H1 (cell line): ENCODE measurements at regions not wholly inside any gene's neighbourhood (a gene's known extent, or its start where the extent isn't known, plus 50 kb on each side); places are given as distances from the start of the nearest gene placed in this dataset.
A peak's percentile ranks its signal among the peaks of the same experiment; 100 is the strongest.

Source experiments
- CTCF ChIA-PET: fragments of 300-600 bp; sonication (Branson Sonifier 250); formaldehyde crosslinking; loops from one replicate; lab custom pipeline; 2021; ENCODE audit not compliant: partially characterized antibody; lab: Charles Lee
- POLR2A ChIA-PET: fragments of 300-600 bp; sonication (Branson Sonifier 250); formaldehyde crosslinking; loops from one replicate; lab custom pipeline; 2021; ENCODE audit warnings: inconsistent platforms; ENCODE audit not compliant: partially characterized antibody; lab: Charles Lee
- DNase-seq, 2 experiments: peaks; one replicate each; pipeline versions ENCODE4 v3.0.0 to v3.0.0-alpha.2; 2010 to 2022; ENCODE audit warnings: low spot score in 2 of 2, low read depth in 1 of 2, mixed read lengths in 1 of 2
- FAIRE-seq: peaks from 2 replicates; lab custom pipeline; 2011; peaks lifted over from hg19 to GRCh38; lab: Jason Lieb, UNC
- H2AFZ ChIP-seq: 2 replicates; pipeline ENCODE4 v1.8.1; 2012; ENCODE audit warnings: low read length, inconsistent platforms
- H2AK5ac ChIP-seq: 2 replicates; pipeline ENCODE4 v1.6.1; 2013; ENCODE audit warnings: low read depth, low read length
- H2BK120ac ChIP-seq: replicated peaks from 2 replicates; pipeline ENCODE3; 2013; ENCODE audit warnings: low read depth, low read length, inconsistent platforms
- H2BK12ac ChIP-seq: 2 replicates; pipeline ENCODE4 v1.6.1; 2013; ENCODE audit warnings: low read depth, low read length
- H2BK15ac ChIP-seq: 2 replicates; pipeline ENCODE4 v1.6.1; 2013; ENCODE audit warnings: low read length
- H2BK20ac ChIP-seq: 2 replicates; pipeline ENCODE4 v1.6.1; 2013; ENCODE audit warnings: low read length
- H2BK5ac ChIP-seq: 2 replicates; pipeline ENCODE4 v1.6.1; 2013; ENCODE audit warnings: low read depth, low read length
- H3K14ac ChIP-seq: 2 replicates; pipeline ENCODE4 v1.6.1; 2013; ENCODE audit warnings: inconsistent platforms; ENCODE audit not compliant: insufficient read length
- H3K18ac ChIP-seq: 2 replicates; pipeline ENCODE4 v1.6.1; 2013; ENCODE audit warnings: low read length; ENCODE audit errors: extremely low read depth
- H3K23ac ChIP-seq: 2 replicates; pipeline ENCODE4 v1.6.1; 2013; ENCODE audit warnings: inconsistent platforms; ENCODE audit not compliant: insufficient read length
- H3K23me2 ChIP-seq: 2 replicates; pipeline ENCODE4 v1.6.1; 2013; ENCODE audit warnings: low read depth, low read length
- H3K27ac ChIP-seq: 2 replicates; pipeline ENCODE4 v1.6.1; 2011; ENCODE audit warnings: low read depth, low read length, inconsistent platforms
- H3K27me3 ChIP-seq, 4 experiments: replicated peaks in 1 of 4; 1 replicate in 1 of 4; 2 replicates in 3 of 4; pipeline versions ENCODE4 v1.6.1 to v1.8.1; 2011 to 2013; ENCODE audit warnings: low read length in 3 of 4, mild to moderate bottlenecking in 3 of 4, inconsistent platforms in 2 of 4, mixed read lengths in 2 of 4, moderate library complexity in 1 of 4; ENCODE audit not compliant: control insufficient read depth in 3 of 4, insufficient read depth in 3 of 4; ENCODE audit errors: extremely low read depth in 1 of 4
- H3K36me3 ChIP-seq, 4 experiments: 2 replicates each; pipeline versions ENCODE4 v1.6.1 to v1.8.1; 2011 to 2013; ENCODE audit warnings: mild to moderate bottlenecking in 4 of 4, low read length in 3 of 4, moderate library complexity in 2 of 4, control low read depth in 1 of 4, inconsistent platforms in 1 of 4; ENCODE audit not compliant: insufficient read depth in 4 of 4, control insufficient read depth in 2 of 4
- H3K4ac ChIP-seq: replicated peaks from 2 replicates; pipeline ENCODE3; 2013; ENCODE audit warnings: low read length, low read depth, mixed read lengths, inconsistent platforms; ENCODE audit not compliant: insufficient read length
- H3K4me1 ChIP-seq, 4 experiments: replicated peaks in 1 of 4; 1 replicate in 1 of 4; 2 replicates in 3 of 4; pipeline versions ENCODE4 v1.6.1 to v1.8.1; 2011 to 2013; ENCODE audit warnings: low read length in 3 of 4, inconsistent platforms in 2 of 4, mixed read lengths in 1 of 4; ENCODE audit not compliant: insufficient read depth in 4 of 4, control insufficient read depth in 3 of 4
- H3K4me2 ChIP-seq, 2 experiments: 2 replicates each; pipeline versions ENCODE4 v1.6.1 to v1.8.1; 2011 to 2013; ENCODE audit warnings: low read depth in 2 of 2, low read length in 2 of 2, control low read depth in 1 of 2, inconsistent platforms in 1 of 2, mild to moderate bottlenecking in 1 of 2; ENCODE audit not compliant: insufficient read depth in 1 of 2
- H3K4me3 ChIP-seq, 4 experiments: fragments of 200-600, 300-600 bp in 1 of 4; sonication (generic), shearing (Covaris generic), sonication (Bioruptor Twin) in 1 of 4; 2 replicates each; pipeline versions ENCODE4 v1.5.1 to v1.8.1; 2011 to 2016; ENCODE audit warnings: low read length in 4 of 4, low read depth in 3 of 4, control low read depth in 2 of 4, inconsistent platforms in 2 of 4, mild to moderate bottlenecking in 2 of 4, mixed read lengths in 1 of 4, moderate library complexity in 1 of 4; ENCODE audit not compliant: insufficient read depth in 2 of 4; ENCODE audit errors: extremely low read depth in 1 of 4
- H3K56ac ChIP-seq: replicated peaks from 2 replicates; pipeline ENCODE3; 2013; ENCODE audit warnings: low read depth, mild to moderate bottlenecking, mixed read lengths, low read length, inconsistent platforms; ENCODE audit not compliant: insufficient read length
- H3K79me1 ChIP-seq: 2 replicates; pipeline ENCODE4 v1.6.1; 2013; ENCODE audit warnings: low read depth, low read length, control low read depth
- H3K79me2 ChIP-seq, 2 experiments: 2 replicates each; pipeline versions ENCODE4 v1.6.1 to v1.8.1; 2012 to 2013; ENCODE audit warnings: low read length in 2 of 2, mild to moderate bottlenecking in 2 of 2, inconsistent platforms in 1 of 2; ENCODE audit not compliant: insufficient read depth in 2 of 2, control insufficient read depth in 1 of 2
- H3K9ac ChIP-seq, 4 experiments: replicated peaks in 1 of 4; 1 replicate in 1 of 4; 2 replicates in 3 of 4; pipeline versions ENCODE4 v1.6.1 to v1.8.1; 2011 to 2013; ENCODE audit warnings: low read depth in 3 of 4, low read length in 3 of 4, control low read depth in 2 of 4, mild to moderate bottlenecking in 2 of 4, moderate library complexity in 2 of 4, inconsistent platforms in 1 of 4; ENCODE audit errors: extremely low read depth in 1 of 4
- H3K9me3 ChIP-seq, 2 experiments: 2 replicates each; pipeline versions ENCODE4 v1.6.1 to v1.8.1; 2012 to 2013; ENCODE audit warnings: mild to moderate bottlenecking in 2 of 2, moderate library complexity in 2 of 2, control low read depth in 1 of 2, inconsistent platforms in 1 of 2, low read depth in 1 of 2, low read length in 1 of 2, mixed read lengths in 1 of 2; ENCODE audit not compliant: insufficient read depth in 2 of 2
- H4K20me1 ChIP-seq, 2 experiments: replicated peaks in 1 of 2; 2 replicates each; pipeline versions ENCODE3 to v1.8.1; 2011 to 2013; ENCODE audit warnings: inconsistent platforms in 2 of 2, low read length in 2 of 2, mild to moderate bottlenecking in 1 of 2; ENCODE audit not compliant: insufficient read depth in 2 of 2, control insufficient read depth in 1 of 2
- H4K5ac ChIP-seq: 2 replicates; pipeline ENCODE4 v1.6.1; 2013; ENCODE audit warnings: low read length, low read depth, mixed read lengths, inconsistent platforms; ENCODE audit not compliant: insufficient read length
- H4K8ac ChIP-seq: 2 replicates; pipeline ENCODE4 v1.8.0; 2013; ENCODE audit warnings: mild to moderate bottlenecking, moderate library complexity, low read length, inconsistent platforms; ENCODE audit not compliant: insufficient read depth; ENCODE audit errors: extremely low read depth
- H4K91ac ChIP-seq: replicated peaks from 2 replicates; pipeline ENCODE3; 2013; ENCODE audit warnings: low read length, mixed read lengths, inconsistent platforms; ENCODE audit not compliant: insufficient read length
- ASH2L ChIP-seq: fragments of 200-600, 300-600 bp; sonication (generic); IDR thresholded peaks from one replicate; pipeline ENCODE4 v1.7.1; 2017; ENCODE audit warnings: low read length
- BRCA1 ChIP-seq: IDR thresholded peaks from 2 replicates; pipeline ENCODE4 v1.6.1; 2012; ENCODE audit warnings: low read depth, low read length, improper control_type of control experiment
- CBX8 ChIP-seq: fragments of 300-800, 300-1000 bp; sonication (generic); IDR thresholded peaks from 2 replicates; pipeline ENCODE4 v1.7.1; 2016; ENCODE audit warnings: low read depth, low read length, borderline replicate concordance
- CEBPB ChIP-seq: IDR thresholded peaks from 2 replicates; pipeline ENCODE4 v1.6.1; 2012; ENCODE audit warnings: low read depth, low read length
- HDAC6 ChIP-seq: IDR thresholded peaks from one replicate; pipeline ENCODE4 v1.7.1; 2012; ENCODE audit warnings: low read depth, mild to moderate bottlenecking, inconsistent platforms, low read length, moderate library complexity
- JUND ChIP-seq: IDR thresholded peaks from 2 replicates; pipeline ENCODE4 v1.6.1; 2011; ENCODE audit warnings: mild to moderate bottlenecking, improper control_type of control experiment, low read length
- KDM4A ChIP-seq: IDR thresholded peaks from one replicate; pipeline ENCODE4 v1.7.1; 2012; ENCODE audit warnings: low read depth, mild to moderate bottlenecking, moderate library complexity, low read length, inconsistent platforms; ENCODE audit not compliant: severe bottlenecking
- KDM5A ChIP-seq: fragments of 200-600 bp; IDR thresholded peaks from 2 replicates; pipeline ENCODE4 v1.7.1; 2012; ENCODE audit warnings: mild to moderate bottlenecking, low read length, inconsistent platforms, mixed read lengths
- NANOG ChIP-seq: IDR thresholded peaks from 2 replicates; pipeline ENCODE4 v1.6.1; 2011; ENCODE audit warnings: low read length, low read depth, mild to moderate bottlenecking, inconsistent platforms; ENCODE audit not compliant: insufficient read depth, poor library complexity, severe bottlenecking
- POU5F1 ChIP-seq: IDR thresholded peaks from 2 replicates; pipeline ENCODE4 v1.6.1; 2011; ENCODE audit warnings: low read depth, mild to moderate bottlenecking, low read length, moderate library complexity
- RBBP5 ChIP-seq: IDR thresholded peaks from 2 replicates; pipeline ENCODE4 v1.7.1; 2012; ENCODE audit warnings: low read depth, mild to moderate bottlenecking, inconsistent platforms, low read length, moderate library complexity, borderline replicate concordance
- RXRA ChIP-seq: IDR thresholded peaks from 2 replicates; pipeline ENCODE4 v1.6.1; 2011; ENCODE audit warnings: low read depth, mild to moderate bottlenecking, low read length, moderate library complexity; ENCODE audit not compliant: insufficient read depth
- SP1 ChIP-seq: IDR thresholded peaks from 2 replicates; pipeline ENCODE4 v1.6.1; 2011; ENCODE audit warnings: low read depth, low read length
- SP2 ChIP-seq: IDR thresholded peaks from 2 replicates; pipeline ENCODE4 v1.6.1; 2012; ENCODE audit warnings: mild to moderate bottlenecking, low read length, inconsistent platforms
- SRF ChIP-seq: IDR thresholded peaks from 2 replicates; pipeline ENCODE4 v1.6.1; 2011; ENCODE audit warnings: mild to moderate bottlenecking, low read depth, low read length, moderate library complexity
- TBP ChIP-seq: IDR thresholded peaks from 2 replicates; pipeline ENCODE4 v1.6.1; 2011; ENCODE audit warnings: low read depth, low read length, improper control_type of control experiment
- ZNF274 ChIP-seq: IDR thresholded peaks from 2 replicates; pipeline ENCODE4 v1.7.0; 2012; ENCODE audit warnings: low read length, borderline replicate concordance; ENCODE audit errors: extremely low read depth
- whole genome bisulfite sequencing, 2 experiments: shearing (Covaris generic) in 1 of 2; methylation state at CpG; one replicate each; pipeline versions ENCODE4 v1.1.6 to v1.1.7; 2013 to 2015; ENCODE audit warnings: low lambda C conversion rate in 2 of 2, mixed read lengths in 2 of 2, inconsistent platforms in 1 of 2, low coverage in 1 of 2, missing lambda C conversion rate in 1 of 2; ENCODE audit not compliant: insufficient replicate concordance in 2 of 2, insufficient coverage in 1 of 2, insufficient read length in 1 of 2; ENCODE audit errors: extremely low coverage in 1 of 2, missing lambda C conversion rate in 1 of 2; 5-methylcytosine and 5-hydroxymethylcytosine counted together

GRCh38 chr6:14065350-14065749 lies 52.2 kb upstream of the CD83 start:
- no peak for FAIRE-seq
- Histone ChIP-seq H3K23me2 (no peaks in the 10 kb centered on the region), H4K20me1 (no peaks in the 10 kb centered on the region), H3K14ac (no peak overlapping the region), H3K18ac (no peak overlapping the region), H2BK120ac (no peak overlapping the region), H3K4me2 (no peak overlapping the region), H2BK15ac (0 out of 2 replicates have a peak overlapping the region, but pooled peaks have one; percentile 19), H3K79me1 (no peaks in the 10 kb centered on the region), H2BK20ac (no peak overlapping the region), H2AK5ac (no peak overlapping the region), H3K27me3 (no peaks in the 10 kb centered on the region), H3K27ac (no peak overlapping the region), H4K8ac (no peak overlapping the region), H3K79me2 (no peaks in the 10 kb centered on the region), H3K36me3 (no peaks in the 10 kb centered on the region), H3K9ac (no peak overlapping the region), H4K5ac (no peak overlapping the region), H3K9me3 (peaks cover 3 to 4% of the 10 kb centered on the region in 2 experiments; a peak in 1 of 4 replicates), H2AFZ (no peak overlapping the region), H2BK5ac (no peak overlapping the region), H4K91ac (no peak overlapping the region), H3K4me3 (no peak overlapping the region), H3K4me1 (no peaks in the 10 kb centered on the region), H2BK12ac (no peak overlapping the region), H3K56ac (no peak overlapping the region), H3K23ac (no peak overlapping the region), H3K4ac (no peak overlapping the region)
- no peak for DNase-seq
- no CpG with 5 or more reads among the region's 1 CpG for WGBS, 2 experiments
- POLR2A ChIA-PET: no interaction called here
- CTCF ChIA-PET: interaction anchor here (1.0 to 8.3 kb wide), 13 partner anchors 8 to 191 kb away, joined by 3 to 193 read pairs (median 13); partner anchors contain the start of gene RNF182
- TF ChIP-seq KDM5A (no peak), KDM4A (no peak), SRF (no peak), RXRA (no peak), RBBP5 (no peak), HDAC6 (no peak), NANOG (no peak), SP1 (no peak), ZNF274 (no peak), BRCA1 (no peak), CEBPB (no peak), ASH2L (no peak), SP2 (no peak), CBX8 (no peak), POU5F1 (no peak), TBP (no peak), JUND (no peak)
